ENCODE measurements at regions not wholly inside any gene's neighbourhood (a gene's known extent, or its start where the extent isn't known, plus 50 kb on each side); places are given as distances from the start of the nearest gene placed in this dataset.
A peak's percentile ranks its signal among the peaks of the same experiment; 100 is the strongest.

- Mint-ChIP-seq H3K4me3 (no peak overlapping the region), H3K4me1 (no peaks in the 10 kb centered on the region), H3K36me3 (ENCODE audit: low read depth) (no peaks in the 10 kb centered on the region), H3K9me3 (no peaks in the 10 kb centered on the region), H3K27me3 (no peaks in the 10 kb centered on the region), H3K27ac (no peak overlapping the region)
- no peak for ATAC-seq (ENCODE audit: low read depth)
- CTCF ChIA-PET: interaction anchor here (3.4 kb wide), 1 partner anchor 208 kb away, joined by 11 read pairs; no protein-coding TSS in a partner anchor
- POLR2A ChIA-PET: no interaction called here
- DNase-seq: no peak
- intact Hi-C loops (cut with micrococcal nuclease): no loop called here
- TF ChIP-seq CTCF (IDR thresholded peaks at IDR 0.05): no peak
These were observed 175.7 kb downstream of the FGF9 start for GRCh38 chr13:21846605-21847004.

- DNase-seq: no peak
- Mint-ChIP-seq H3K4me1 (no peaks in the 10 kb centered on the region), H3K36me3 (ENCODE audit: low read depth) (no peaks in the 10 kb centered on the region), H3K27me3 (no peaks in the 10 kb centered on the region), H3K9me3 (no peaks in the 10 kb centered on the region), H3K27ac (no peak overlapping the region), H3K4me3 (no peak overlapping the region)
- ChIA-PET POLR2A (no interaction called here), CTCF (interaction anchor here (0.8 to 3.4 kb wide), 3 partner anchors 35 to 429 kb away, joined by 3 to 11 read pairs (median 7); no protein-coding TSS in a partner anchor)
- intact Hi-C loops (cut with micrococcal nuclease): loop anchor here (1.0 to 2.0 kb wide), 2 partner anchors 211 to 1171 kb away; no protein-coding TSS in a partner anchor
- ATAC-seq (ENCODE audit: low read depth): peak; percentile 66
- TF ChIP-seq CTCF (IDR thresholded peaks at IDR 0.05): no peak
These were observed 178.4 kb downstream of the FGF9 start for GRCh38 chr13:21849323-21849722.

- Mint-ChIP-seq H3K9me3 (no peaks in the 10 kb centered on the region), H3K36me3 (ENCODE audit: low read depth) (no peaks in the 10 kb centered on the region), H3K27ac (no peak overlapping the region), H3K4me1 (no peaks in the 10 kb centered on the region), H3K27me3 (no peaks in the 10 kb centered on the region), H3K4me3 (no peak overlapping the region)
- intact Hi-C loops (cut with micrococcal nuclease): no loop called here
- TF ChIP-seq CTCF (IDR thresholded peaks at IDR 0.05): no peak
- no peak for DNase-seq
- POLR2A ChIA-PET: no interaction called here
- no peak for ATAC-seq (ENCODE audit: low read depth)
- CTCF ChIA-PET: interaction anchor here (1.3 to 3.4 kb wide), 2 partner anchors 212 to 428 kb away, joined by 7 to 11 read pairs; no protein-coding TSS in a partner anchor
These were observed 179.4 kb downstream of the FGF9 start for GRCh38 chr13:21850013-21851006.

- ATAC-seq (ENCODE audit: low read depth): no peak
- Mint-ChIP-seq H3K4me1 (no peaks in the 10 kb centered on the region), H3K27ac (no peak overlapping the region), H3K36me3 (ENCODE audit: low read depth) (no peaks in the 10 kb centered on the region), H3K27me3 (no peaks in the 10 kb centered on the region), H3K9me3 (no peaks in the 10 kb centered on the region), H3K4me3 (no peak overlapping the region)
- intact Hi-C loops (cut with micrococcal nuclease): no loop called here
- ChIA-PET POLR2A (no interaction called here), CTCF (no interaction called here)
- no peak for DNase-seq
- TF ChIP-seq CTCF (IDR thresholded peaks at IDR 0.05): no peak
These were observed 181.2 kb downstream of the FGF9 start for GRCh38 chr13:21852043-21852442.

GRCh38 chr13:21853779-21854178 is 182.9 kb downstream of the FGF9 start:
- Mint-ChIP-seq H3K4me3 (no peak overlapping the region), H3K9me3 (no peaks in the 10 kb centered on the region), H3K4me1 (no peaks in the 10 kb centered on the region), H3K27ac (no peak overlapping the region), H3K27me3 (no peaks in the 10 kb centered on the region), H3K36me3 (ENCODE audit: low read depth) (no peaks in the 10 kb centered on the region)
- TF ChIP-seq CTCF (IDR thresholded peaks at IDR 0.05): no peak
- DNase-seq: no peak
- ChIA-PET POLR2A (no interaction called here), CTCF (no interaction called here)
- no peak for ATAC-seq (ENCODE audit: low read depth)
- intact Hi-C loops (cut with micrococcal nuclease): no loop called here
